Endothelial cell of umbilical vein (primary cell): ENCODE measurements at regions not wholly inside any gene's neighbourhood (a gene's known extent, or its start where the extent isn't known, plus 50 kb on each side); places are given as distances from the start of the nearest gene placed in this dataset.

Experiments used
- BruUV-seq: library from RNA; stranded (reverse); fragments of 400-500 nt; replicated peaks from 2 replicates; lab custom pipeline; 2021; lab: Mats Ljungman, UMichigan
- CTCF ChIA-PET: fragments of 300-600, 350-600 bp; sonication (Branson Sonifier 250); formaldehyde crosslinking; loops from one replicate; lab custom pipeline; 2021; ENCODE audit warnings: antibody characterized with exemption, inconsistent platforms; lab: Charles Lee
- POLR2A ChIA-PET: fragments of 300-600, 350-600 bp; sonication (Branson Sonifier 250); formaldehyde crosslinking; loops from one replicate; lab custom pipeline; 2021; ENCODE audit warnings: antibody characterized with exemption, inconsistent platforms; lab: Charles Lee
- DNase-seq: peaks from one replicate; pipeline ENCODE4 v3.0.0-alpha.2; 2011; ENCODE audit warnings: low read depth, low spot score
- FAIRE-seq: peaks from 2 replicates; lab custom pipeline; 2011; peaks lifted over from hg19 to GRCh38; lab: Jason Lieb, UNC
- H2AFZ ChIP-seq: 2 replicates; pipeline ENCODE4 v1.6.0; 2012; ENCODE audit warnings: low read depth, low read length, control low read depth, inconsistent platforms
- H3K27ac ChIP-seq: 2 replicates; pipeline ENCODE4 v1.5.1; 2011; ENCODE audit warnings: low read depth, mild to moderate bottlenecking, control low read depth, low read length, moderate library complexity; ENCODE audit not compliant: insufficient read depth
- H3K27me3 ChIP-seq, 2 experiments: 2 replicates each; pipeline versions ENCODE4 v1.6.0 to v1.6.1; 2011; ENCODE audit warnings: low read length in 2 of 2, mixed read lengths in 1 of 2; ENCODE audit not compliant: control insufficient read depth in 2 of 2, insufficient read depth in 2 of 2
- H3K36me3 ChIP-seq, 2 experiments: 2 replicates in 1 of 2; 3 replicates in 1 of 2; pipeline ENCODE4 v1.5.1; 2011; ENCODE audit warnings: low read length in 2 of 2, mild to moderate bottlenecking in 1 of 2, moderate library complexity in 1 of 2; ENCODE audit not compliant: control insufficient read depth in 2 of 2, insufficient read depth in 2 of 2; ENCODE audit errors: extremely low read depth in 1 of 2
- H3K4me1 ChIP-seq: 3 replicates; pipeline ENCODE4 v1.5.1; 2011; ENCODE audit warnings: mild to moderate bottlenecking, low read length; ENCODE audit not compliant: control insufficient read depth, insufficient read depth; ENCODE audit errors: extremely low read depth
- H3K4me2 ChIP-seq: 2 replicates; pipeline ENCODE4 v1.6.1; 2011; ENCODE audit warnings: low read length, control low read depth, mixed read lengths; ENCODE audit not compliant: insufficient read depth
- H3K4me3 ChIP-seq, 3 experiments: fragments of 200-600 bp in 1 of 3; sonication (generic), shearing (Covaris generic) in 1 of 3; replicated peaks in 1 of 3; 2 replicates each; pipeline ENCODE4 v1.5.1; 2011 to 2016; ENCODE audit warnings: control low read depth in 3 of 3, low read length in 3 of 3, mild to moderate bottlenecking in 2 of 3, inconsistent platforms in 1 of 3, low read depth in 1 of 3, moderate library complexity in 1 of 3; ENCODE audit not compliant: insufficient read depth in 1 of 3
- H3K79me2 ChIP-seq: 2 replicates; pipeline ENCODE4 v1.6.0; 2012; ENCODE audit warnings: low read length, inconsistent platforms; ENCODE audit not compliant: control insufficient read depth, insufficient read depth
- H3K9ac ChIP-seq: replicated peaks from 2 replicates; pipeline ENCODE3; 2011; ENCODE audit warnings: low read length, control low read depth; ENCODE audit not compliant: insufficient read depth; ENCODE audit errors: extremely low read depth
- H3K9me1 ChIP-seq: replicated peaks from 3 replicates; pipeline ENCODE4 v1.6.0; 2011; ENCODE audit warnings: mild to moderate bottlenecking, low read length; ENCODE audit not compliant: control insufficient read depth, insufficient read depth; ENCODE audit errors: extremely low read depth
- H3K9me3 ChIP-seq: replicated peaks from 2 replicates; pipeline ENCODE4 v1.5.1; 2012; ENCODE audit warnings: low read length, inconsistent platforms; ENCODE audit not compliant: control insufficient read depth, insufficient read depth
- H4K20me1 ChIP-seq: replicated peaks from 2 replicates; pipeline ENCODE3; 2011; ENCODE audit warnings: mild to moderate bottlenecking, low read length; ENCODE audit not compliant: control insufficient read depth, insufficient read depth; ENCODE audit errors: extremely low read depth
- CTCF ChIP-seq, 2 donors: IDR thresholded peaks; 1 replicate in 1 of 2; 2 replicates in 1 of 2; pipeline ENCODE4 v1.5.1; 2011; ENCODE audit warnings: low read length in 2 of 2, mild to moderate bottlenecking in 2 of 2, moderate library complexity in 2 of 2, control low read depth in 1 of 2, inconsistent platforms in 1 of 2, low read depth in 1 of 2; ENCODE audit not compliant: insufficient read depth in 1 of 2; ENCODE audit errors: extremely low read depth in 1 of 2
- EZH2 ChIP-seq: IDR thresholded peaks from 2 replicates; pipeline ENCODE4 v1.6.1; 2012; ENCODE audit warnings: borderline replicate concordance, low read depth, mild to moderate bottlenecking, moderate library complexity, low read length, inconsistent platforms; ENCODE audit not compliant: severe bottlenecking
- FOS ChIP-seq: IDR thresholded peaks from 2 replicates; pipeline ENCODE4 v1.6.1; 2011; ENCODE audit warnings: mild to moderate bottlenecking, low read length, moderate library complexity, borderline replicate concordance; ENCODE audit not compliant: insufficient read depth
- GATA2 ChIP-seq: IDR thresholded peaks from 2 replicates; pipeline ENCODE4 v1.7.0; 2011; ENCODE audit warnings: low read depth, mild to moderate bottlenecking, moderate library complexity, mixed read lengths, low read length; ENCODE audit not compliant: insufficient read length, insufficient read depth
- JUN ChIP-seq: IDR thresholded peaks from 2 replicates; pipeline ENCODE4 v1.6.1; 2011; ENCODE audit warnings: borderline replicate concordance, low read depth; ENCODE audit not compliant: insufficient read length, insufficient read depth
- MAX ChIP-seq: IDR thresholded peaks from 2 replicates; pipeline ENCODE4 v1.6.1; 2011; ENCODE audit not compliant: insufficient read depth, insufficient read length
- MYC ChIP-seq: IDR thresholded peaks from one replicate; pipeline ENCODE4 v1.6.1; 2011; ENCODE audit warnings: mild to moderate bottlenecking, low read depth, low read length
- POLR2A ChIP-seq: IDR thresholded peaks from 2 replicates; pipeline ENCODE4 v1.6.1; 2012; ENCODE audit warnings: low read depth, mild to moderate bottlenecking, control low read depth, low read length
- POLR2AphosphoS5 ChIP-seq: IDR thresholded peaks from 2 replicates; pipeline ENCODE4 v1.6.1; 2012; ENCODE audit warnings: low read depth, mild to moderate bottlenecking, control low read depth, low read length, moderate library complexity; ENCODE audit not compliant: insufficient read depth
- dilution Hi-C: fragments of 300-500 bp; cut with MboI; formaldehyde crosslinking; loops from one replicate; pipeline ENCODE4 v1.15.0; 2019; ENCODE audit warnings: low sequenced_read_pairs; ENCODE audit not compliant: extremely low pct_ligation_motif_present
- intact Hi-C: fragments of 100-400 bp; cut with micrococcal nuclease; formaldehyde crosslinking; loops from one replicate; pipeline ENCODE4 v1.10.0; 2022

- Histone ChIP-seq H3K27ac (no peak overlapping the region), H3K36me3 (no peaks in the 10 kb centered on the region), H4K20me1 (no peaks in the 10 kb centered on the region), H3K27me3 (no peaks in the 10 kb centered on the region), H3K4me3 (no peak overlapping the region), H3K9me1 (no peaks in the 10 kb centered on the region), H3K79me2 (no peaks in the 10 kb centered on the region), H2AFZ (no peak overlapping the region), H3K4me2 (no peak overlapping the region), H3K4me1 (peaks cover 6% of the 10 kb centered on the region), H3K9ac (no peak overlapping the region), H3K9me3 (no peaks in the 10 kb centered on the region)
- ChIA-PET CTCF (interaction anchor here (3.4 kb wide), 1 partner anchor 11 kb away, joined by 19 read pairs; no protein-coding TSS in a partner anchor), POLR2A (no interaction called here)
- intact Hi-C loops, result no loop called here
- TF ChIP-seq MAX (no peak), MYC (no peak), CTCF (IDR thresholded peaks at IDR 0.05; ENCODE audit: extremely low read depth in 1 of 2, insufficient read depth in 1 of 2, low read depth in 1 of 2, low read length in 2 of 2) (no peak), POLR2A (no peak), POLR2AphosphoS5 (no peak), JUN (no peak), FOS (no peak), GATA2 (no peak), EZH2 (no peak)
- BruUV-seq, result no TSS peak
- dilution Hi-C loops, result no loop called here
- no peak for DNase-seq
- FAIRE-seq, result peak; percentile 21
Measured at GRCh38 chr14:22189881-22190280, 399.1 kb downstream of the DAD1 start.
